HCT116 (cell line): ENCODE measurements at regions not wholly inside any gene's neighbourhood (a gene's known extent, or its start where the extent isn't known, plus 50 kb on each side); places are given as distances from the start of the nearest gene placed in this dataset.

Source experiments
- ATAC-seq: fragments of 200-7000 bp; cut with Tn5 transposase; 2 replicates; pipeline ENCODE4 v1.9.1; 2020; ENCODE audit warnings: mild to moderate bottlenecking, moderate library complexity
- BruUV-seq: library from RNA; stranded (reverse); fragments of 400-500 nt; replicated peaks from 2 replicates; lab custom pipeline; 2021; lab: Mats Ljungman, UMichigan
- CTCF ChIA-PET: fragments of 300-600 bp; sonication (Branson Sonifier 250); formaldehyde crosslinking; loops from one replicate; lab custom pipeline; 2021; ENCODE audit warnings: antibody characterized with exemption; lab: Charles Lee
- POLR2A ChIA-PET: fragments of 300-600, 350-600 bp; sonication (Branson Sonifier 250); formaldehyde crosslinking; loops from one replicate; lab custom pipeline; 2021; ENCODE audit warnings: antibody characterized with exemption; lab: Charles Lee
- RAD21 ChIA-PET, 2 experiments: fragments of 300-600 bp; sonication (Branson Sonifier 250); formaldehyde crosslinking; loops; one replicate each; lab custom pipeline; 2023; ENCODE audit warnings: low total read pairs in 2 of 2; ENCODE audit not compliant: uncharacterized antibody in 2 of 2, unreplicated experiment in 2 of 2, low non-redundant PET in 1 of 2; lab: Charles Lee
- DNase-seq: peaks from one replicate; pipeline ENCODE4 v3.0.0-alpha.2; 2010; ENCODE audit warnings: low read depth, low spot score
- H2AFZ ChIP-seq: fragments of 200-600 bp; shearing (Covaris generic), sonication (generic); 2 replicates; pipeline ENCODE4 v1.6.1; 2017; ENCODE audit warnings: low read depth, mixed run types, mixed read lengths, antibody characterized with exemption, low read length; ENCODE audit not compliant: poor library complexity, severe bottlenecking
- H3K27ac ChIP-seq: 2 replicates; pipeline ENCODE4 v1.5.1; 2012; ENCODE audit warnings: low read depth, low read length
- H3K27me3 ChIP-seq: fragments of 200-600 bp; sonication (generic); 2 replicates; pipeline ENCODE4 v1.6.1; 2016; ENCODE audit warnings: mixed run types, low read length, mixed read lengths; ENCODE audit not compliant: insufficient read depth
- H3K36me3 ChIP-seq, 2 experiments: fragments of 200-500 bp in 1 of 2; fragments of 200-600 bp in 1 of 2; sonication (Bioruptor generic) in 1 of 2; sonication (generic) in 1 of 2; 2 replicates each; pipeline versions ENCODE4 v1.5.1 to v1.6.1; 2014 to 2016; ENCODE audit warnings: low read length in 2 of 2, inconsistent platforms in 1 of 2, mixed read lengths in 1 of 2, mixed run types in 1 of 2; ENCODE audit not compliant: insufficient read depth in 2 of 2, control insufficient read depth in 1 of 2
- H3K4me1 ChIP-seq, 2 experiments: fragments of 200-600 bp in 1 of 2; sonication (generic) in 1 of 2; 2 replicates each; pipeline versions ENCODE4 v1.5.1 to v1.6.1; 2012 to 2017; ENCODE audit warnings: low read length in 2 of 2, inconsistent platforms in 1 of 2, mild to moderate bottlenecking in 1 of 2, mixed read lengths in 1 of 2, mixed run types in 1 of 2, moderate library complexity in 1 of 2; ENCODE audit not compliant: insufficient read depth in 2 of 2, control insufficient read depth in 1 of 2
- H3K4me2 ChIP-seq: fragments of 200-600 bp; sonication (generic); 2 replicates; pipeline ENCODE4 v1.6.1; 2017; ENCODE audit warnings: mixed run types, low read length, mixed read lengths
- H3K4me3 ChIP-seq, 2 experiments: fragments of 200-600 bp in 1 of 2; sonication (generic) in 1 of 2; replicated peaks in 1 of 2; 2 replicates each; pipeline ENCODE4 v1.5.1; 2011 to 2016; ENCODE audit warnings: low read length in 2 of 2, control low read depth in 1 of 2, low read depth in 1 of 2, mild to moderate bottlenecking in 1 of 2, mixed read lengths in 1 of 2, mixed run types in 1 of 2
- H3K79me2 ChIP-seq: fragments of 200-600 bp; sonication (generic); 2 replicates; pipeline ENCODE4 v1.6.1; 2017; ENCODE audit warnings: mild to moderate bottlenecking, mixed run types, low read length, moderate library complexity, mixed read lengths; ENCODE audit not compliant: insufficient read depth
- H3K9ac ChIP-seq: fragments of 200-600 bp; sonication (generic); 2 replicates; pipeline ENCODE4 v1.6.1; 2016; ENCODE audit warnings: low read length, mixed read lengths
- H3K9me2 ChIP-seq: fragments of 200-600 bp; sonication (generic), shearing (Covaris generic); 2 replicates; pipeline ENCODE4 v1.6.1; 2017; ENCODE audit warnings: mixed run types, mild to moderate bottlenecking, moderate library complexity; ENCODE audit not compliant: insufficient read depth
- H3K9me3 ChIP-seq, 2 experiments: fragments of 200-500 bp in 1 of 2; fragments of 200-600 bp in 1 of 2; sonication (Bioruptor generic) in 1 of 2; sonication (generic) in 1 of 2; 2 replicates each; pipeline ENCODE4 v1.6.1; 2014 to 2017; ENCODE audit warnings: low read length in 2 of 2, mixed read lengths in 2 of 2, inconsistent platforms in 1 of 2, low read depth in 1 of 2, mild to moderate bottlenecking in 1 of 2, mixed run types in 1 of 2, moderate library complexity in 1 of 2; ENCODE audit not compliant: control insufficient read depth in 1 of 2, insufficient read depth in 1 of 2
- H4K20me1 ChIP-seq: fragments of 200-600 bp; sonication (generic), shearing (Covaris generic); 2 replicates; pipeline ENCODE4 v1.6.1; 2017; ENCODE audit warnings: mixed run types, mild to moderate bottlenecking, moderate library complexity; ENCODE audit not compliant: insufficient read depth
- CBX3 ChIP-seq: IDR thresholded peaks from 2 replicates; pipeline ENCODE4 v1.6.1; 2012; ENCODE audit warnings: low read depth
- CEBPB ChIP-seq: IDR thresholded peaks from 2 replicates; pipeline ENCODE4 v1.6.1; 2012; ENCODE audit warnings: low read depth
- CTCF ChIP-seq, 3 experiments: fragments of 200-600 bp in 1 of 3; sonication (generic) in 1 of 3; IDR thresholded peaks in 2 of 3; conservative IDR thresholded peaks in 1 of 3; 2 replicates each; pipeline ENCODE4 v1.5.1; 2012 to 2017; ENCODE audit warnings: low read depth in 2 of 3, low read length in 2 of 3, antibody characterized with exemption in 1 of 3, borderline replicate concordance in 1 of 3, control low read depth in 1 of 3, mild to moderate bottlenecking in 1 of 3, mixed read lengths in 1 of 3, mixed run types in 1 of 3, moderate library complexity in 1 of 3; ENCODE audit not compliant: insufficient read depth in 1 of 3
- ELF1 ChIP-seq: IDR thresholded peaks from 2 replicates; pipeline ENCODE4 v1.6.1; 2012; ENCODE audit warnings: low read depth, borderline replicate concordance
- SIN3A ChIP-seq: IDR thresholded peaks from 2 replicates; pipeline ENCODE4 v1.6.1; 2012; ENCODE audit warnings: low read depth
- SRF ChIP-seq: IDR thresholded peaks from 2 replicates; pipeline ENCODE4 v1.6.1; 2012; ENCODE audit warnings: low read depth
- intact Hi-C: fragments of 100-400 bp; cut with micrococcal nuclease; formaldehyde crosslinking; loops from 2 replicates; pipeline ENCODE4 v1.10.0; 2022

- Histone ChIP-seq H3K36me3 (no peaks in the 10 kb centered on the region), H3K4me1 (no peaks in the 10 kb centered on the region), H3K27me3 (peaks cover 20% of the 10 kb centered on the region; the same call in 1 of the 2 replicates)
- intact Hi-C loops: no loop called here
- TF ChIP-seq SIN3A (no peak), ELF1 (no peak), CBX3 (no peak), CEBPB (no peak), CTCF (IDR thresholded peaks at IDR 0.05 in 2 of 3, conservative IDR thresholded peaks at IDR 0.05 in 1 of 3; ENCODE audit: borderline replicate concordance in 1 of 3, insufficient read depth in 1 of 3, low read depth in 2 of 3, low read length in 2 of 3) (no peak)
- TF ChIP-seq, all 23 proteins: peak for 0
- H3K9me2 ChIP-seq: no peaks in the 10 kb centered on the region
- ChIA-PET POLR2A (no interaction called here), RAD21 (no interaction called here), CTCF (no interaction called here)
- no peak overlapping the region for H3K27ac ChIP-seq
- no peak overlapping the region for H3K9ac ChIP-seq
- BruUV-seq: no TSS peak
- no peaks in the 10 kb centered on the region for H3K79me2 ChIP-seq
- H4K20me1 ChIP-seq: no peaks in the 10 kb centered on the region
- DNase-seq (no peak), ATAC-seq (no peak)
- no peak overlapping the region for H3K4me2 ChIP-seq
- no peaks in the 10 kb centered on the region for H3K9me3 ChIP-seq
- no peak overlapping the region for H2AFZ ChIP-seq
- H3K4me3 ChIP-seq: no peak overlapping the region
Observed at GRCh38 chr3:40753291-40753770, 228.6 kb downstream of the ZNF621 start.

- DNase-seq (no peak), ATAC-seq (no peak)
- no peaks in the 10 kb centered on the region for H3K9me3 ChIP-seq
- no peak overlapping the region for H3K9ac ChIP-seq
- no peaks in the 10 kb centered on the region for H3K79me2 ChIP-seq
- ChIA-PET POLR2A (no interaction called here), CTCF (no interaction called here), RAD21 (no interaction called here)
- BruUV-seq: no TSS peak
- no peaks in the 10 kb centered on the region for H3K9me2 ChIP-seq
- intact Hi-C loops: no loop called here
- no peaks in the 10 kb centered on the region for H4K20me1 ChIP-seq
- H3K4me3 ChIP-seq: no peak overlapping the region
- H3K4me1 ChIP-seq: no peaks in the 10 kb centered on the region
- H3K27me3 ChIP-seq: peaks cover 14% of the 10 kb centered on the region; the same call in 1 of the 2 replicates
- no peak overlapping the region for H3K27ac ChIP-seq
- no peak overlapping the region for H2AFZ ChIP-seq
- TF ChIP-seq SRF: no peak
- H3K4me2 ChIP-seq: no peak overlapping the region
- H3K36me3 ChIP-seq: no peaks in the 10 kb centered on the region
Observed at GRCh38 chr3:40753951-40754350, 229.2 kb downstream of the ZNF621 start.
